GM12878 (cell line): ENCODE measurements at regions not wholly inside any gene's neighbourhood (a gene's known extent, or its start where the extent isn't known, plus 50 kb on each side); places are given as distances from the start of the nearest gene placed in this dataset.

Source experiments
- ATAC-seq: fragments of 200-7000 bp; cut with Tn5 transposase; 3 replicates; pipeline ENCODE4 v1.9.1; 2020; ENCODE audit warnings: mild to moderate bottlenecking, moderate library complexity
- BruUV-seq: library from RNA; stranded (reverse); fragments of 400-500 nt; replicated peaks from 2 replicates; lab custom pipeline; 2021; lab: Mats Ljungman, UMichigan
- CTCF ChIA-PET: fragments of 300-600 bp; sonication (Branson Sonifier 250); formaldehyde crosslinking; extraction: SDS; loops from one replicate; lab custom pipeline; 2021; ENCODE audit warnings: inconsistent platforms; lab: Yijun Ruan, JAX
- POLR2A ChIA-PET: fragments of 350-600 bp; formaldehyde crosslinking; extraction: SDS; loops from one replicate; lab custom pipeline; 2021; ENCODE audit warnings: inconsistent platforms; lab: Charles Lee
- RAD21 ChIA-PET: fragments of 300-600 bp; sonication (Branson Sonifier 250); formaldehyde crosslinking; loops from one replicate; lab custom pipeline; 2023; ENCODE audit warnings: antibody characterized with exemption; ENCODE audit not compliant: unreplicated experiment; lab: Charles Lee
- SMC1A ChIA-PET: fragments of 300-600 bp; sonication (Branson Sonifier 250); formaldehyde crosslinking; loops from one replicate; lab custom pipeline; 2023; ENCODE audit not compliant: unreplicated experiment, uncharacterized antibody; lab: Charles Lee
- DNase-seq: peaks from one replicate; pipeline ENCODE4 v3.0.0-alpha.2; 2011; ENCODE audit warnings: low read depth, low spot score
- FAIRE-seq: peaks from 3 replicates; lab custom pipeline; 2011; peaks lifted over from hg19 to GRCh38; lab: Jason Lieb, UNC
- H2AFZ ChIP-seq: 2 replicates; pipeline ENCODE4 v1.6.0; 2011; ENCODE audit warnings: low read depth, low read length, control low read depth; ENCODE audit not compliant: control insufficient read depth
- H3K27ac ChIP-seq: 2 replicates; pipeline ENCODE4 v1.5.1; 2011; ENCODE audit warnings: control low read depth; ENCODE audit not compliant: control insufficient read depth, insufficient read depth
- H3K27me3 ChIP-seq, 2 experiments: replicated peaks in 1 of 2; 2 replicates each; pipeline versions ENCODE4 v1.6.0 to v1.6.1; 2011; ENCODE audit warnings: low read length in 1 of 2; ENCODE audit not compliant: control insufficient read depth in 2 of 2, insufficient read depth in 2 of 2
- H3K36me3 ChIP-seq, 2 experiments: 2 replicates each; pipeline ENCODE4 v1.5.1; 2011; ENCODE audit warnings: low read length in 1 of 2; ENCODE audit not compliant: control insufficient read depth in 2 of 2, insufficient read depth in 2 of 2
- H3K4me1 ChIP-seq: 2 replicates; pipeline ENCODE4 v1.6.1; 2011; ENCODE audit warnings: mild to moderate bottlenecking, low read length, moderate library complexity, mixed read lengths; ENCODE audit not compliant: control insufficient read depth, insufficient read depth
- H3K4me2 ChIP-seq: 2 replicates; pipeline ENCODE4 v1.6.0; 2011; ENCODE audit warnings: control low read depth; ENCODE audit not compliant: control insufficient read depth, insufficient read depth
- H3K4me3 ChIP-seq: fragments of 200-600 bp; sonication (generic); 2 replicates; pipeline ENCODE4 v1.5.1; 2016
- H3K79me2 ChIP-seq: 2 replicates; pipeline ENCODE4 v1.6.0; 2011; ENCODE audit warnings: low read length; ENCODE audit not compliant: control insufficient read depth, insufficient read depth
- H3K9ac ChIP-seq: 2 replicates; pipeline ENCODE4 v1.8.0; 2011; ENCODE audit warnings: low read length, control low read depth, mixed read lengths; ENCODE audit not compliant: control insufficient read depth, insufficient read depth
- H3K9me3 ChIP-seq: replicated peaks from 3 replicates; pipeline ENCODE4 v1.5.1; 2011; ENCODE audit warnings: mild to moderate bottlenecking, low read length; ENCODE audit not compliant: control insufficient read depth, insufficient read depth
- H4K20me1 ChIP-seq: 2 replicates; pipeline ENCODE4 v1.6.0; 2011; ENCODE audit not compliant: control insufficient read depth, insufficient read depth
- ATF3 ChIP-seq: IDR thresholded peaks from 2 replicates; pipeline ENCODE4 v1.6.1; 2011; ENCODE audit warnings: low read depth, mild to moderate bottlenecking, low read length, moderate library complexity, borderline replicate concordance; ENCODE audit errors: extremely low read depth
- CREM ChIP-seq: IDR thresholded peaks from 2 replicates; pipeline ENCODE4 v1.6.1; 2014; ENCODE audit warnings: antibody characterized with exemption, low read depth
- GATAD2B ChIP-seq: fragments of 450-650 bp; conservative IDR thresholded peaks from 2 replicates; pipeline ENCODE4 v1.6.1; 2017; ENCODE audit warnings: low read depth, mild to moderate bottlenecking, moderate library complexity
- KDM1A ChIP-seq: fragments of 200-600 bp; sonication (generic); IDR thresholded peaks from 2 replicates; pipeline ENCODE4 v1.6.1; 2016; ENCODE audit warnings: borderline replicate concordance
- MTA3 ChIP-seq: IDR thresholded peaks from 2 replicates; pipeline ENCODE4 v1.6.1; 2012; ENCODE audit warnings: low read length, inconsistent platforms, borderline replicate concordance
- NFYB ChIP-seq: IDR thresholded peaks from 2 replicates; pipeline ENCODE4 v1.6.1; 2011; ENCODE audit warnings: low read depth, mild to moderate bottlenecking, low read length, improper control_type of control experiment, moderate library complexity; ENCODE audit not compliant: insufficient read depth
- PRDM15 ChIP-seq: fragments of 450-650 bp; formaldehyde crosslinking; IDR thresholded peaks from 2 replicates; pipeline ENCODE4 v1.4.0; 2020; ENCODE audit warnings: mild to moderate bottlenecking, moderate library complexity
- RFX5 ChIP-seq: IDR thresholded peaks from 2 replicates; pipeline ENCODE4 v1.6.1; 2011; ENCODE audit warnings: low read depth, low read length, improper control_type of control experiment
- SREBF2 ChIP-seq: IDR thresholded peaks from 2 replicates; pipeline ENCODE4 v1.6.1; 2012; ENCODE audit warnings: mild to moderate bottlenecking, low read length
- ZNF592 ChIP-seq: fragments of 450-650 bp; IDR thresholded peaks from 2 replicates; pipeline ENCODE4 v1.6.1; 2017; ENCODE audit warnings: mild to moderate bottlenecking, moderate library complexity
- WGBS: methylation state at CpG from one replicate; pipeline ENCODE4 v1.1.6; 2016; ENCODE audit warnings: low lambda C conversion rate; ENCODE audit not compliant: insufficient replicate concordance, insufficient coverage; ENCODE audit errors: missing lambda C conversion rate; 5-methylcytosine and 5-hydroxymethylcytosine counted together
- in situ Hi-C: fragments of 300-500 bp; cut with MboI; formaldehyde crosslinking; loops from 9 replicates; pipeline ENCODE4 v1.14.3; 2018; ENCODE audit warnings: mixed read lengths
- intact Hi-C: fragments of 100-400 bp; cut with micrococcal nuclease; formaldehyde crosslinking; loops from one replicate; pipeline ENCODE4 v1.14.2; 2022; ENCODE audit not compliant: unreplicated experiment

- ChIA-PET SMC1A (no interaction called here), CTCF (no interaction called here), POLR2A (no interaction called here), RAD21 (no interaction called here)
- Histone ChIP-seq H3K79me2 (no peaks in the 10 kb centered on the region), H3K9me3 (no peaks in the 10 kb centered on the region), H3K4me1 (no peaks in the 10 kb centered on the region), H3K4me3 (no peak overlapping the region), H3K36me3 (no peaks in the 10 kb centered on the region), H3K27ac (no peak overlapping the region), H3K9ac (no peak overlapping the region), H3K27me3 (no peaks in the 10 kb centered on the region), H2AFZ (no peak overlapping the region), H3K4me2 (no peak overlapping the region), H4K20me1 (no peaks in the 10 kb centered on the region)
- BruUV-seq: no TSS peak
- no peak for TF ChIP-seq KDM1A
- no peak for TF ChIP-seq ATF3
- no peak for TF ChIP-seq ZNF592
- TF ChIP-seq MTA3: no peak
- no peak for TF ChIP-seq SREBF2
- TF ChIP-seq RFX5: no peak
- TF ChIP-seq CREM: no peak
- TF ChIP-seq NFYB: no peak
- TF ChIP-seq GATAD2B: no peak
- no peak for TF ChIP-seq PRDM15 (CRISPR knock-in tag)
- FAIRE-seq (no peak), ATAC-seq (no peak), DNase-seq (no peak)
- in situ Hi-C loops: no loop called here
- intact Hi-C loops: no loop called here
- 49% methylated on average over 3 of the region's 3 CpGs for WGBS
These were observed 75.4 kb upstream of the LRRC7 start for GRCh38 chr1:69492286-69492685.
